ENCODE measurements at regions not wholly inside any gene's neighbourhood (a gene's known extent, or its start where the extent isn't known, plus 50 kb on each side); places are given as distances from the start of the nearest gene placed in this dataset.

DNA sequence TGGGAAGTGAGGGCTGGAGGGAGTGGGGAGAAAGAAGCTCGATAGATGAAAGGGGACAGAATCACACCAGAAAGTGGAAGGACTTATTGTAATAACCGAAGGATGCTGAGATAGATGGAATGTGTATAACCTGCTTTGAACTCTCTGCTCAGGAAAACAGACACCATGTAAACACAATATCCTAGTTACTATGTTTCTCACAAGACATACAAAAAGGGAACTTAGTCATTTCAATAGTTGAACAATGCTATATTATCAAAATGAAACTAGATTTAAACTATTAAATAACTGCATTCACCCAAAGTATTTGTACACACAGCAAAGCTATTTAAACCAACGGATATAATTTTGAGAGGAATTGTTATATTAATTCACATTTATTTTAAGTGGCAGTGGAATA, 108.3 kb upstream of the GADL1 start:
- Histone ChIP-seq H3K4me3 (ENCODE audit: low read depth in 1 of 5, low read length in 5 of 5) (no peak overlapping the region), H3K36me3 (ENCODE audit: control insufficient read depth in 5 of 5, insufficient read depth in 5 of 5, low read length in 5 of 5) (no peaks in the 10 kb centered on the region), H3K9me3 (ENCODE audit: control insufficient read depth in 5 of 5, low read length in 5 of 5) (peaks cover 0 to 2% (median 0%) of the 10 kb centered on the region in 5 donors), H3K4me1 (ENCODE audit: control insufficient read depth in 5 of 5, insufficient read depth in 5 of 5, low read length in 5 of 5) (no peaks in the 10 kb centered on the region), H3K27me3 (ENCODE audit: control insufficient read depth in 5 of 5, insufficient read depth in 4 of 5, low read length in 5 of 5) (no peaks in the 10 kb centered on the region), H3K27ac (ENCODE audit: low read depth, low read length) (no peak overlapping the region), H3K9ac (ENCODE audit: low read length in 5 of 5) (no peak overlapping the region)

DNA sequence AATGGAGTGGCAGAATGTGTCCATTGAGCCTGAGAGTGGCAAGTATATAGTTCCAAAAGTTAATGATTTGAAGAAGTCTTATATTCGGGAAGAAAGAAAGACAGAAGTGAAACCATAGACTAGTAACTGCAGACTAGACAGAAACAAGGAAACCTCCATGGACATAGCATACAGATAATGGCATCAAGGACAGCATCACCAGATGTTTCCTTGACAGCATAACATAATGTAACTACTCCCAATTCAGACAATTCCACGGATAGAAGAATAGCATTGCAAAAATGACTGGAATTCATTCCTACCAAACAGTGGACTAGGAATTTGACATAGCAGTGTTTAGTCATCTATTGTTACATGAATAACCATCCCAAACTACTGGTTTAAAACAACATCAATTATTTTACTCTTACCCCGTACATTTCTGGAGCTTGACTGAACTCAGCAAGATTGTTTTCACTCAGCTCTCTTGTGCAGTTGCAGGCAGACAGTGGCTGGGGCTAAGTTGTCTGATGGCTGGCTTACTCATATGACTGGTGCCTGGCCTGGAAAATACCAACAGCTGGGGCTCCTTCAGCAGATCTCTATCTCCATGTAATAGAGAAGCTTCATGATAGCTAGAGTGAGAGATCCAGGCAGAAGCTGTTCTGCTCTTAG, 109.7 kb upstream of the GADL1 start:
- no peak overlapping the region for H3K27ac ChIP-seq (ENCODE audit: low read depth, low read length)
- H3K27me3 ChIP-seq (ENCODE audit: control insufficient read depth in 5 of 5, insufficient read depth in 4 of 5, low read length in 5 of 5), result no peaks in the 10 kb centered on the region
- H3K4me3 ChIP-seq (ENCODE audit: low read depth in 1 of 5, low read length in 5 of 5), result no peak overlapping the region
- peaks cover 0 to 2% (median 0%) of the 10 kb centered on the region in 5 donors for H3K4me1 ChIP-seq (ENCODE audit: control insufficient read depth in 5 of 5, insufficient read depth in 5 of 5, low read length in 5 of 5)
- no peaks in the 10 kb centered on the region for H3K36me3 ChIP-seq (ENCODE audit: control insufficient read depth in 5 of 5, insufficient read depth in 5 of 5, low read length in 5 of 5)
- H3K9me3 ChIP-seq (ENCODE audit: control insufficient read depth in 5 of 5, low read length in 5 of 5), result peaks cover 0 to 2% (median 0%) of the 10 kb centered on the region in 5 donors
- no peak overlapping the region for H3K9ac ChIP-seq (ENCODE audit: low read length in 5 of 5)

DNA sequence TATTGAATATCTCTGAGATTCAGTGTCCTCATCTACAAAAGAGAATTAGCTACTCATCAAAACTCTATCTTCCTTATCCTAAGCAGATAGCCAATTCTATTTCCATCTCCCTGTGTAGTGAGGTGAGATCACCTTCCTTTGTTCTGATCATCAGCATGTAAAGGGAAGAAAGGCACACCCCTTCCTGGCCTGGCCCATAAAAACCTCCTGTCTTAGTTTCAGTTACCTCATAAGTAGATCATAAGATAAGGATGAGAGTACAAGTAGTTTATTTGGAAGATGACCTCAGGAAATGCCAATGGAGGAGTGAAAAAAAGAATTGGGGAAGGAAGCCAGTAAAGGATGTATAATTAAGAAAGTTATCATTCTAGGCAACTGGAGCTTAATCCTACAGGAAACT, 114.5 kb upstream of the GADL1 start:
- Histone ChIP-seq H3K36me3 (ENCODE audit: control insufficient read depth in 5 of 5, insufficient read depth in 5 of 5, low read length in 5 of 5) (no peaks in the 10 kb centered on the region), H3K4me3 (ENCODE audit: low read depth in 1 of 5, low read length in 5 of 5) (no peak overlapping the region), H3K4me1 (ENCODE audit: control insufficient read depth in 5 of 5, insufficient read depth in 5 of 5, low read length in 5 of 5) (peaks cover 0 to 2% (median 0%) of the 10 kb centered on the region in 5 donors), H3K9me3 (ENCODE audit: control insufficient read depth in 5 of 5, low read length in 5 of 5) (peaks cover 0 to 9% (median 0%) of the 10 kb centered on the region in 5 donors), H3K9ac (ENCODE audit: low read length in 5 of 5) (no peak overlapping the region), H3K27me3 (ENCODE audit: control insufficient read depth in 5 of 5, insufficient read depth in 4 of 5, low read length in 5 of 5) (no peaks in the 10 kb centered on the region), H3K27ac (ENCODE audit: low read depth, low read length) (no peak overlapping the region)

DNA sequence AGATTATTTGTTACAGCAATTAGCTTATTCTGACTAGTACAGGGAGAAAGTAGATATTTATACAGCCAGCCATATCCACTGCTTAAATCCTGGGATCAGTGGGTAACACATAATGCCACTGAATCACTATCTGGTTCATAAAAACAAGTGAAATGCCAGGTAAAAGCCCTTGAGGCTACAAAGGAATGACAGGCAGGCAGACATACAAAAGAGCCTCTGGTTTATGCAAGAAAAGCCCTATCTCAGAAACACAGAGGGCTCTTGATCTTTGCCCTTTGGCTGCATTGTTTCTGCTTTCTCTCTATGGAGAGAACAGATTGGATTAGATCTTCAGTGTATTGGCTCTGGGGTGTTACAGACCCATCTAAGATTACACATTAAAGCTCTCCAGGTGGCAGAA, 115.4 kb upstream of the GADL1 start:
- Histone ChIP-seq H3K4me1 (ENCODE audit: control insufficient read depth in 5 of 5, insufficient read depth in 5 of 5, low read length in 5 of 5) (peaks cover 0 to 2% (median 0%) of the 10 kb centered on the region in 5 donors), H3K4me3 (ENCODE audit: low read depth in 1 of 5, low read length in 5 of 5) (no peak overlapping the region), H3K27me3 (ENCODE audit: control insufficient read depth in 5 of 5, insufficient read depth in 4 of 5, low read length in 5 of 5) (no peaks in the 10 kb centered on the region), H3K9me3 (ENCODE audit: control insufficient read depth in 5 of 5, low read length in 5 of 5) (peaks cover 0 to 9% (median 0%) of the 10 kb centered on the region in 5 donors), H3K9ac (ENCODE audit: low read length in 5 of 5) (no peak overlapping the region), H3K36me3 (ENCODE audit: control insufficient read depth in 5 of 5, insufficient read depth in 5 of 5, low read length in 5 of 5) (no peaks in the 10 kb centered on the region), H3K27ac (ENCODE audit: low read depth, low read length) (no peak overlapping the region)

DNA sequence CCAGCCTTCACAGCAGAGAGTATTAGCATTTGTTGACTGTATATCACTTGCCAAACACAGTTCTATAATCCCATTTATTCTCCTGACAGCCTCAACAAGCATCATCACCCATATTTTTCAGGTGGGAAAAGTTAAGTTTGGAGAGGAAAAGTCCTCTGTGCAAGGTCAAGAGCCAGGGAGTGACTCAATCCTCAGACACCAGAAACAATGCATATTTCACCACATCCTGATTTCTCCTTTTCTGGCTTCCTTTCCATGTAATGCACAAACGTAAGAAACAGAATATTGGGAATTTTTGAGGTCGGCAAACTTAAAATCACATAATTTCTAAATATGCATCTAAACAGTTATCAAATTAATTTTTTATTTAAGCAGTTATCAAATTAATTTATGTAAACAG, 116.0 kb upstream of the GADL1 start:
- H3K9me3 ChIP-seq (ENCODE audit: control insufficient read depth in 5 of 5, low read length in 5 of 5), result peaks cover 0 to 9% (median 0%) of the 10 kb centered on the region in 5 donors
- H3K4me3 ChIP-seq (ENCODE audit: low read depth in 1 of 5, low read length in 5 of 5), result no peak overlapping the region
- no peaks in the 10 kb centered on the region for H3K27me3 ChIP-seq (ENCODE audit: control insufficient read depth in 5 of 5, insufficient read depth in 4 of 5, low read length in 5 of 5)
- peaks cover 0 to 2% (median 0%) of the 10 kb centered on the region in 5 donors for H3K4me1 ChIP-seq (ENCODE audit: control insufficient read depth in 5 of 5, insufficient read depth in 5 of 5, low read length in 5 of 5)
- H3K27ac ChIP-seq (ENCODE audit: low read depth, low read length), result no peak overlapping the region
- no peak overlapping the region for H3K9ac ChIP-seq (ENCODE audit: low read length in 5 of 5)
- no peaks in the 10 kb centered on the region for H3K36me3 ChIP-seq (ENCODE audit: control insufficient read depth in 5 of 5, insufficient read depth in 5 of 5, low read length in 5 of 5)

DNA sequence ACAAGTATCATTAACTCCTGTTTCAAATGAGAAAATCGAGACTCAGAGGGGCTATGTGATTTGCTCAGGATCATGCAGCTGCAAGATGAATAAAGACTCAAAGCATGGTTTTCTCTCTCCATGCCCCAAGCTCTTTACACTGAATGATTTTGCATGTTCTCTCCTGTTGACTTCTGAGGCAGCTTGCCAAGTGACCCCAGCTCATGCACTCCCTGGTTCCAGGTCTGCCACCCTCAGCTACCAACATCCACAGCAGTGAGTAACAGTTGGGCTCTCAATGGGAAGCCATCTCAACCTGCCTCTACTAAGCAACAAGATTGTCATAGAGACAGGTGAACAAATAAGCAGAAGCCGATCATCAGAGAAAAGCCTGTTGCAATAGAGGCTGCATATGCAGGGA, 116.9 kb upstream of the GADL1 start:
- H3K4me3 ChIP-seq (ENCODE audit: low read depth in 1 of 5, low read length in 5 of 5), result no peak overlapping the region
- no peaks in the 10 kb centered on the region for H3K36me3 ChIP-seq (ENCODE audit: control insufficient read depth in 5 of 5, insufficient read depth in 5 of 5, low read length in 5 of 5)
- no peaks in the 10 kb centered on the region for H3K27me3 ChIP-seq (ENCODE audit: control insufficient read depth in 5 of 5, insufficient read depth in 4 of 5, low read length in 5 of 5)
- H3K27ac ChIP-seq (ENCODE audit: low read depth, low read length), result no peak overlapping the region
- H3K9me3 ChIP-seq (ENCODE audit: control insufficient read depth in 5 of 5, low read length in 5 of 5), result peaks cover 0 to 9% (median 0%) of the 10 kb centered on the region in 5 donors
- H3K4me1 ChIP-seq (ENCODE audit: control insufficient read depth in 5 of 5, insufficient read depth in 5 of 5, low read length in 5 of 5), result peaks cover 0 to 2% (median 0%) of the 10 kb centered on the region in 5 donors
- no peak overlapping the region for H3K9ac ChIP-seq (ENCODE audit: low read length in 5 of 5)

DNA sequence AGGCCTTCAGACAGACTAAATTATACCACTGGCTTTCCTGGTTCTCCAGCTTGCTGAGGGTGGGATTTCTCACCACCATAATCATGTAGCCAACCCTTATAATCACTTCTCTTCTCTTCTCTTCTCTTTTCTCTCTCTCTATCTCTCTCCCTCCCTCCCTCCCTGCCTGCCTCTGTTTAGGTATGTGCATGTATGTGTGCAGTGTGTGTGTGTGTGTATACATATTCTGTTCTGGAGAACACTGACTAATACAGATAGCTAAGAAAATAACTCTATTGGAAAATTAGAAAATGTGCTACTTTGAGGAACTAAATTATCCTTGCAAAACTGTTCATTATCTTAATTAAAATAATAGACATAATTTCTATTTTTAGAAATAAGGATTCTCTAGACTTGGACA, 118.6 kb upstream of the GADL1 start:
- Histone ChIP-seq H3K36me3 (ENCODE audit: control insufficient read depth in 5 of 5, insufficient read depth in 5 of 5, low read length in 5 of 5) (no peaks in the 10 kb centered on the region), H3K4me1 (ENCODE audit: control insufficient read depth in 5 of 5, insufficient read depth in 5 of 5, low read length in 5 of 5) (peaks cover 0 to 2% (median 0%) of the 10 kb centered on the region in 5 donors), H3K9ac (ENCODE audit: low read length in 5 of 5) (no peak overlapping the region)

DNA sequence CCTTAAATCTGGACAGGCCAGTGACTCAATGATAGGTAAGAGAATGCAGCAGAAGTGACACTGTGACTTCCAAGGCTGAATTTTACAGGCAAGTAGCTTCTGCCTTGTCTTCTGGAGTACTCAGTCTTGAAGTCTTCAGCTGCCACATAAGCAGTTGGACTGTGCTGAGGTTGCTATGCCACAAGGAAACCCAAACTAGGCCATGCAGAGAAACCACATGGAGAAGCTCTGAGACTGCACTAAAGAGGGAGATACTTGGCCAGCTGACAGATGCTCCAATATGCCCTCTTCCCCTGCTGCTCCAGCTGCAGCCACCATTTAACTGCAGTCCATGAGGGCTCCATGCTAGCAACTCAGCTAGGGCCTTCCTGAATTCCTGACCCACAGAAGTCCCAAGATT, 119.4 kb upstream of the GADL1 start:
- Histone ChIP-seq H3K27me3 (ENCODE audit: control insufficient read depth in 5 of 5, insufficient read depth in 4 of 5, low read length in 5 of 5) (no peaks in the 10 kb centered on the region), H3K27ac (ENCODE audit: low read depth, low read length) (no peak overlapping the region), H3K4me3 (ENCODE audit: low read depth in 1 of 5, low read length in 5 of 5) (no peak overlapping the region)

More for the DNA sequence above, 118.6 kb upstream of the GADL1 start:
- Histone ChIP-seq H3K27ac (ENCODE audit: low read depth, low read length) (no peak overlapping the region), H3K27me3 (ENCODE audit: control insufficient read depth in 5 of 5, insufficient read depth in 4 of 5, low read length in 5 of 5) (no peaks in the 10 kb centered on the region), H3K9me3 (ENCODE audit: control insufficient read depth in 5 of 5, low read length in 5 of 5) (peaks cover 0 to 9% (median 0%) of the 10 kb centered on the region in 5 donors), H3K4me3 (ENCODE audit: low read depth in 1 of 5, low read length in 5 of 5) (no peak overlapping the region)

DNA sequence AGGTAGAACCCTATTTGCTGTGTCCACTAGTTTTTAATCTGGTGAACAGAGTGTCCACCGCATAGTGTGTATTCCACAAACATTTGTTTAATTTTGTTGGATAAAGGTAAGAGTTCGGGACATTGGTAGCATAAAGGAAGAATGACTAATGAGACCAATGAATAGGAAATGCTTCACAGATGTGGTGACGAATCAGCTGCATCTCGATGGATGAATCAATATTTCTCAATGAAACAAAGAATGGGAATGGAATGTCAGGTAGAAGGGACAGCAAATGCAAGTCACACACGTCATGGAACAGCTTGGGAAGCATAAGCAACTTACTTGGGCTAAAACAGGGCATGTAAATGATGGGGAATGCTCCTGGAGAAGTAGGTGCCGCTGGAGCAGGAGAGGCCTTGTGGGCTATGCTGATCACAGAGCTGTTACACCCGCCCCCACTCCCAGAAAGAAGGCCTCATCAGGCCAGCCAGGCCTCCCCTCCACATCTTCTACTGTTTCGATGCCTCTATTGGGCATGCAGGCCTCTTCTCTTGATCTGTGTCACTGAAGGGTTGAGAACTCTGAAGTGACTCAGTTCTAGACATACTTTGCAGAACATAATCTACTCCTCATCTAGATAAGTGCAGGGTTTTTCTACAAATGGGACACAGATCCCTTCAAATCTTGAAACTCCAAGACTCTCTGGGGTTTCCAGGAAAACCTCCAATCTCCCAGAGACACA, 120.0 kb upstream of the GADL1 start:
- Histone ChIP-seq H3K9me3 (ENCODE audit: control insufficient read depth in 5 of 5, low read length in 5 of 5) (peaks cover 0 to 9% (median 0%) of the 10 kb centered on the region in 5 donors), H3K36me3 (ENCODE audit: control insufficient read depth in 5 of 5, insufficient read depth in 5 of 5, low read length in 5 of 5) (no peaks in the 10 kb centered on the region), H3K9ac (ENCODE audit: low read length in 5 of 5) (no peak overlapping the region), H3K4me1 (ENCODE audit: control insufficient read depth in 5 of 5, insufficient read depth in 5 of 5, low read length in 5 of 5) (no peaks in the 10 kb centered on the region), H3K4me3 (ENCODE audit: low read depth in 1 of 5, low read length in 5 of 5) (no peak overlapping the region), H3K27ac (ENCODE audit: low read depth, low read length) (no peak overlapping the region), H3K27me3 (ENCODE audit: control insufficient read depth in 5 of 5, insufficient read depth in 4 of 5, low read length in 5 of 5) (no peaks in the 10 kb centered on the region)

More for the DNA sequence above, 119.4 kb upstream of the GADL1 start:
- no peaks in the 10 kb centered on the region for H3K36me3 ChIP-seq (ENCODE audit: control insufficient read depth in 5 of 5, insufficient read depth in 5 of 5, low read length in 5 of 5)
- peaks cover 0 to 1% (median 0%) of the 10 kb centered on the region in 5 donors for H3K4me1 ChIP-seq (ENCODE audit: control insufficient read depth in 5 of 5, insufficient read depth in 5 of 5, low read length in 5 of 5)
- H3K9me3 ChIP-seq (ENCODE audit: control insufficient read depth in 5 of 5, low read length in 5 of 5), result peaks cover 0 to 9% (median 0%) of the 10 kb centered on the region in 5 donors
- no peak overlapping the region for H3K9ac ChIP-seq (ENCODE audit: low read length in 5 of 5)

DNA sequence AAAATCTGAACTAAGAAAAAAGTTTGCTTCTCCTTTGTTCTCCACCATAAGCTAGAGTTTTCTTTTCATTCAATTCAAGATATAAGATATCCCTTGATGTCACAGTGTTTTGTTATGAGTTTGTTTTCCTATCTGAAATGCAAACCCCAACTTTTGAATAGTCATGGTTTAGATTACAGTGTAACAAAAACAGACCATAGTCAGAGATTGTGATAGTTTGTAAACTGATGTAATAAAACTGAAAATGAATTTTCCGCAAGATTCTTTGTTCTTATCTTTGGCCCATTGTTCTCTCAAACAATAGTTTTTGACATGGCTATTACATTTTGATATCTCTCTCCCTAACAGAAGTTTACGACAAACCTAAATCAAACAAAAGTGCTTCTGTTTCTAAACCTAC, 121.7 kb upstream of the GADL1 start:
- H3K36me3 ChIP-seq (ENCODE audit: control insufficient read depth in 5 of 5, insufficient read depth in 5 of 5, low read length in 5 of 5), result no peaks in the 10 kb centered on the region
- H3K9ac ChIP-seq (ENCODE audit: low read length in 5 of 5), result no peak overlapping the region
- H3K9me3 ChIP-seq (ENCODE audit: control insufficient read depth in 5 of 5, low read length in 5 of 5), result peaks cover 0 to 9% (median 0%) of the 10 kb centered on the region in 5 donors
- H3K27ac ChIP-seq (ENCODE audit: low read depth, low read length), result no peak overlapping the region
- no peak overlapping the region for H3K4me3 ChIP-seq (ENCODE audit: low read depth in 1 of 5, low read length in 5 of 5)
- H3K27me3 ChIP-seq (ENCODE audit: control insufficient read depth in 5 of 5, insufficient read depth in 4 of 5, low read length in 5 of 5), result no peaks in the 10 kb centered on the region
- H3K4me1 ChIP-seq (ENCODE audit: control insufficient read depth in 5 of 5, insufficient read depth in 5 of 5, low read length in 5 of 5), result no peaks in the 10 kb centered on the region

All from subcutaneous abdominal adipose tissue (tissue), 5 donors.